OCI-LY7 (cell line): ENCODE measurements at regions not wholly inside any gene's neighbourhood (a gene's known extent, or its start where the extent isn't known, plus 50 kb on each side); places are given as distances from the start of the nearest gene placed in this dataset.

Experiments used
- CTCF ChIP-seq: fragments of 200-600 bp; sonication (generic); conservative IDR thresholded peaks from 2 replicates; pipeline ENCODE4 v1.5.1; 2014; ENCODE audit warnings: mild to moderate bottlenecking, antibody characterized with exemption, low read length, moderate library complexity, mixed read lengths
- EZH2phosphoT487 ChIP-seq: fragments of 200-600 bp; sonication (generic); IDR thresholded peaks from 2 replicates; pipeline ENCODE4 v1.6.1; 2018; ENCODE audit warnings: low read depth, borderline replicate concordance, mild to moderate bottlenecking, mixed run types, antibody characterized with exemption, low read length, moderate library complexity, mixed read lengths

GRCh38 chr16:20247076-20247475, 80.2 kb downstream of the GP2 start:
- TF ChIP-seq CTCF: no peak
- TF ChIP-seq EZH2phosphoT487: no peak
